Mesenchymal stem cell (in vitro differentiated cells and primary cell): ENCODE measurements at regions not wholly inside any gene's neighbourhood (a gene's known extent, or its start where the extent isn't known, plus 50 kb on each side); places are given as distances from the start of the nearest gene placed in this dataset.
A peak's percentile ranks its signal among the peaks of the same experiment; 100 is the strongest.

Experiments
- DNase-seq: peaks from one replicate; pipeline ENCODE4 v3.0.0-alpha.2; 2013
- H2AFZ ChIP-seq: one replicate; pipeline ENCODE4 v1.6.1; 2013; ENCODE audit warnings: low read depth, mild to moderate bottlenecking, control low read depth, inconsistent platforms, low read length, moderate library complexity
- H2AK5ac ChIP-seq: 2 replicates; pipeline ENCODE4 v1.6.1; 2013; ENCODE audit warnings: low read length, moderate library complexity, mild to moderate bottlenecking, inconsistent platforms; ENCODE audit not compliant: severe bottlenecking
- H2BK120ac ChIP-seq: one replicate; pipeline ENCODE4 v1.6.1; 2013; ENCODE audit warnings: low read depth, mild to moderate bottlenecking, inconsistent platforms, low read length, moderate library complexity
- H2BK12ac ChIP-seq, 2 experiments: one replicate each; pipeline ENCODE4 v1.6.1; 2013; ENCODE audit warnings: inconsistent platforms in 2 of 2, low read length in 2 of 2, mild to moderate bottlenecking in 2 of 2, moderate library complexity in 2 of 2, control low read depth in 1 of 2
- H2BK15ac ChIP-seq: one replicate; pipeline ENCODE4 v1.6.1; 2013; ENCODE audit warnings: mild to moderate bottlenecking, low read depth, inconsistent platforms; ENCODE audit not compliant: poor library complexity, severe bottlenecking
- H2BK5ac ChIP-seq: 2 replicates; pipeline ENCODE4 v1.6.1; 2013; ENCODE audit warnings: low read depth, mild to moderate bottlenecking, low read length, control low read depth, inconsistent platforms; ENCODE audit not compliant: poor library complexity, severe bottlenecking
- H3K14ac ChIP-seq, 2 experiments: one replicate each; pipeline ENCODE4 v1.6.1; 2013; ENCODE audit warnings: inconsistent platforms in 2 of 2, low read length in 2 of 2, control low read depth in 1 of 2, mild to moderate bottlenecking in 1 of 2, moderate library complexity in 1 of 2
- H3K18ac ChIP-seq, 2 experiments: one replicate each; pipeline ENCODE4 v1.6.1; 2013; ENCODE audit warnings: inconsistent platforms in 2 of 2, low read length in 2 of 2, control low read depth in 1 of 2, low read depth in 1 of 2, mild to moderate bottlenecking in 1 of 2
- H3K23ac ChIP-seq, 2 experiments: one replicate each; pipeline ENCODE4 v1.6.1; 2013; ENCODE audit warnings: inconsistent platforms in 2 of 2, low read length in 2 of 2, mild to moderate bottlenecking in 2 of 2, moderate library complexity in 2 of 2, control low read depth in 1 of 2
- H3K27ac ChIP-seq: 2 replicates; pipeline ENCODE4 v1.5.1; 2013; ENCODE audit warnings: mild to moderate bottlenecking, moderate library complexity, low read length, control low read depth, inconsistent platforms; ENCODE audit not compliant: poor library complexity, severe bottlenecking
- H3K27me3 ChIP-seq, 2 experiments: 2 replicates each; pipeline versions ENCODE4 v1.6.1 to v1.7.0; 2013; ENCODE audit warnings: low read length in 2 of 2, mild to moderate bottlenecking in 2 of 2, moderate library complexity in 2 of 2, control low read depth in 1 of 2, inconsistent platforms in 1 of 2; ENCODE audit not compliant: control insufficient read depth in 1 of 2, insufficient read depth in 1 of 2
- H3K36me3 ChIP-seq, 2 experiments: 2 replicates each; pipeline versions ENCODE4 v1.6.1 to v1.7.0; 2013; ENCODE audit warnings: low read length in 2 of 2, control low read depth in 1 of 2, inconsistent platforms in 1 of 2, low read depth in 1 of 2, mild to moderate bottlenecking in 1 of 2; ENCODE audit not compliant: insufficient read depth in 2 of 2, control insufficient read depth in 1 of 2
- H3K4ac ChIP-seq, 2 experiments: one replicate each; pipeline ENCODE4 v1.6.1; 2013; ENCODE audit warnings: inconsistent platforms in 2 of 2, low read length in 2 of 2, mild to moderate bottlenecking in 2 of 2, moderate library complexity in 2 of 2, control low read depth in 1 of 2, low read depth in 1 of 2
- H3K4me1 ChIP-seq: 2 replicates; pipeline ENCODE4 v1.6.1; 2013; ENCODE audit warnings: low read depth, low read length, control low read depth; ENCODE audit not compliant: control insufficient read depth, insufficient read depth
- H3K4me2 ChIP-seq: 2 replicates; pipeline ENCODE4 v1.6.1; 2013; ENCODE audit warnings: low read length, mild to moderate bottlenecking, inconsistent platforms; ENCODE audit not compliant: poor library complexity, severe bottlenecking
- H3K4me3 ChIP-seq, 2 experiments: 2 replicates each; pipeline versions ENCODE4 v1.5.1 to v1.7.0; 2013; ENCODE audit warnings: low read length in 2 of 2, mild to moderate bottlenecking in 2 of 2, control low read depth in 1 of 2, low read depth in 1 of 2; ENCODE audit not compliant: insufficient read depth in 1 of 2
- H3K79me1 ChIP-seq: replicated peaks from 2 replicates; pipeline ENCODE4 v1.6.1; 2013; ENCODE audit warnings: mild to moderate bottlenecking, control low read depth, low read length, inconsistent platforms; ENCODE audit not compliant: poor library complexity, severe bottlenecking
- H3K9ac ChIP-seq: 2 replicates; pipeline ENCODE4 v1.7.0; 2013; ENCODE audit warnings: mild to moderate bottlenecking, low read length, moderate library complexity
- H3K9me3 ChIP-seq: 2 replicates; pipeline ENCODE4 v1.7.0; 2013; ENCODE audit warnings: mild to moderate bottlenecking, low read length; ENCODE audit not compliant: control insufficient read depth
- H4K8ac ChIP-seq: one replicate; pipeline ENCODE4 v1.6.1; 2013; ENCODE audit warnings: inconsistent platforms, mild to moderate bottlenecking, low read length, moderate library complexity
- H4K91ac ChIP-seq: one replicate; pipeline ENCODE4 v1.6.1; 2013; ENCODE audit warnings: mild to moderate bottlenecking, low read length, inconsistent platforms
- WGBS: methylation state at CpG from one replicate; pipeline ENCODE4 v1.1.7; 2013; ENCODE audit warnings: mixed read lengths; 5-methylcytosine and 5-hydroxymethylcytosine counted together

DNA sequence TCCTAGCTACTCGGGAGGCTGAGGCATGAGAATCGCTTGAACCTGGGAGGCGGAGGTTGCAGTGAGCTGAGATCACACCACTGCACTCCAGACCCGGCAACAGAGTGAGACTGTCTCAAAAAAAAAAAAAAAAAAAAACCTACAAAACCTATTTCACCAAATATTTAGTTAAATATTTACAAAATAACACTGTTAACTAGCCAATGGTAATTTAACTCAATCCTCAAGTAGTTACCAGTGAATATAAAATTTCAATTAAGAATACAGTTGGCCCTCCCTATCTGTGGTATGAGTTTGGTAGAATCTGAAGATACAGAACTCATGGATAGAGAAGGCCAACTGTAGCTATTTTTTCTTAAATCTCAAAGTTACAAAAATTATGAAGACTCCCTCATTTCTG, 247.4 kb downstream of the SOX9 start:
- Histone ChIP-seq H3K4me3 (no peak overlapping the region), H2BK120ac (no peak overlapping the region), H4K91ac (no peak overlapping the region), H3K14ac (no peak overlapping the region), H3K9ac (no peak overlapping the region), H2BK12ac (no peak overlapping the region), H3K18ac (no peak overlapping the region), H3K36me3 (no peaks in the 10 kb centered on the region), H4K8ac (no peak overlapping the region), H3K4me1 (peaks cover 24% of the 10 kb centered on the region), H3K4me2 (no peak overlapping the region), H3K9me3 (no peaks in the 10 kb centered on the region), H3K23ac (no peak overlapping the region), H3K79me1 (peaks cover 4% of the 10 kb centered on the region), H2BK5ac (no peak overlapping the region), H3K27me3 (no peaks in the 10 kb centered on the region), H2AFZ (no peak overlapping the region), H2AK5ac (no peak overlapping the region), H3K4ac (no peak overlapping the region), H3K27ac (no peak overlapping the region), H2BK15ac (no peak overlapping the region)
- WGBS: 96% methylated on average over 3 of the region's 4 CpGs
- no peak for DNase-seq

DNA sequence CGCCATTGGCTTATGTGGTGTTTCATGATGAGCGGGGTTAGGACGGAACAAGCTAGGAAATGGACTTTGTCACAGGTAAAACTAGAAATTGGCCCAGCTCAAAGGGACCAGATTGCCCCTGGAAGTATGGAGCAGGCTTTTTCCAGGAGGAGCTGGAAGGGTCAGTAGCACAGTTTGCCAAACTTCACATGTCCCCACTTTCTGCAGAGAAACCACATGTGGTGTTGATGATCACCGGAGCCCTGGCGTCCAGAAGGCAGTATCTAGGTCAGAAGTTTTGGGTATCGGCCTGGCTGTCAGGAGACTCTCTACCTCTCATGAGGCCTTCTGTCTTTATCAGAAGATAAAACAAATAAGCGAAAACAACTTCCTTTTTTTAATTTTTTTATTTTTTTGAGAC, 248.5 kb downstream of the SOX9 start:
- no peak overlapping the region for H3K9ac ChIP-seq
- H3K14ac ChIP-seq: no peak overlapping the region
- no peak overlapping the region for H3K27ac ChIP-seq
- H4K91ac ChIP-seq: no peak overlapping the region
- 98% methylated on average over 7 of the region's 7 CpGs for WGBS
- H2BK5ac ChIP-seq: no peak overlapping the region
- H3K4me2 ChIP-seq: no peak overlapping the region
- no peaks in the 10 kb centered on the region for H3K9me3 ChIP-seq
- no peak overlapping the region for H3K4ac ChIP-seq
- H3K79me1 ChIP-seq: peaks cover 4% of the 10 kb centered on the region
- peak overlapping the region in 1 of 2 experiments; percentile 25 for H2BK12ac ChIP-seq
- no peak overlapping the region for H2BK15ac ChIP-seq
- H3K18ac ChIP-seq: no peak overlapping the region
- no peak overlapping the region for H4K8ac ChIP-seq
- H3K36me3 ChIP-seq: no peaks in the 10 kb centered on the region
- no peak overlapping the region for H2AFZ ChIP-seq
- H3K4me1 ChIP-seq: peaks cover 28% of the 10 kb centered on the region
- no peaks in the 10 kb centered on the region for H3K27me3 ChIP-seq
- peak overlapping the region; percentile 75 for H2AK5ac ChIP-seq
- H3K23ac ChIP-seq: no peak overlapping the region
- no peak overlapping the region for H3K4me3 ChIP-seq
- no peak overlapping the region for H2BK120ac ChIP-seq
- DNase-seq: no peak

DNA sequence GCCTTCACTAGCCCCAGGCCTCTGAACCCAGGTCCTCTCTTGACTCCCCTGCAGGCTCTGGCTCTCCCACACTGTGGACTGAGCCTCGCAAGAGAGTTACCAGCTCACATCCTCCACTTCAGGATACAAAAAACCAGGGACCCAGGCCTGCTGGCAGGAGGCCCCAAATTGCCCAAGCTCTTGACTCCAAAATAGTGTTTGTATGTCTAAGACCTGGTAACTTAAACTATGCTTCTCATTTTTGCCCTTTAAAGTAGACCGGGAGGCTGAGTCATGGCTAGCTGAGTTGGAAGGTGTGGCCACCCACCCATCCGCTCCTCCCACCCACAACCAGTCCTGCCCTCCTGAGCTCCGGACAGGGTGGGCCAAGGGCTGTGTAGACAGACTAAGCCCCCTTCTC, 250.0 kb downstream of the SOX9 start:
- Histone ChIP-seq H2BK12ac (peak overlapping the region in 1 of 2 experiments; percentile 37), H2AFZ (no peak overlapping the region), H3K4me3 (no peak overlapping the region), H4K8ac (no peak overlapping the region), H3K9me3 (no peaks in the 10 kb centered on the region), H2BK5ac (no peak overlapping the region), H3K18ac (no peak overlapping the region), H3K23ac (no peak overlapping the region), H3K4ac (no peak overlapping the region), H3K27me3 (peaks cover 0 to 3% of the 10 kb centered on the region in 2 experiments), H2BK15ac (peak overlapping the region; percentile 56), H3K4me1 (peaks cover 36% of the 10 kb centered on the region), H4K91ac (peak overlapping the region; percentile 25), H3K14ac (no peak overlapping the region), H3K36me3 (no peaks in the 10 kb centered on the region), H2BK120ac (no peak overlapping the region), H3K9ac (no peak overlapping the region), H2AK5ac (peak overlapping the region; percentile 74), H3K4me2 (no peak overlapping the region), H3K27ac (peak overlapping the region; percentile 6), H3K79me1 (peaks cover 4% of the 10 kb centered on the region)
- WGBS: 43% methylated on average over 3 of the region's 4 CpGs
- DNase-seq: peak; percentile 54

DNA sequence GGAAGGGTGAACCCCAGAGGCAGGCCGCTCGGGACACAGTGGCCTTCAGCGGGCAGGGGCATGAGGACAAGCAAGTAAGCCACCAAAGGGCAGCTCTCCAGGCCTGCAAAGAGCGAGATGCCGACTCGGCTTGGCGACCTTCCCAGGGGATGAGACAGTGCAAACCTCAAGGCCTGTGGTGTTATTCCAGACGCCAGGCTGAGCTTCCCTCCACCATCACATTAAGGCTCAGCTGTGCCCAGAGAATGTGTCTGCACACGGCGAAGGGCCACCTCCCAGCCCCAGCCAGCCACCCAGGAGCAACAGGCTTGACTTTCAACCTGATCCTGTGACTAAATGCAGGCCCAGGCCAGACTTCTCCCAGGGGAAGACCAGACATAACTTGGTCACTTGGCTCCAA, 251.4 kb downstream of the SOX9 start:
- peaks cover 0 to 3% of the 10 kb centered on the region in 2 experiments for H3K27me3 ChIP-seq
- no peak overlapping the region for H4K91ac ChIP-seq
- H2BK120ac ChIP-seq: peak overlapping the region; percentile 2
- no peak overlapping the region for H3K27ac ChIP-seq
- no peaks in the 10 kb centered on the region for H3K9me3 ChIP-seq
- peak overlapping the region in 1 of 2 experiments; percentile 31 for H3K23ac ChIP-seq
- H2BK12ac ChIP-seq: peak overlapping the region in 1 of 2 experiments; percentile 58
- no peak overlapping the region for H2BK5ac ChIP-seq
- H2AK5ac ChIP-seq: peak overlapping the region; percentile 93
- no peak overlapping the region for H3K4me2 ChIP-seq
- H3K14ac ChIP-seq: no peak overlapping the region
- WGBS: 92% methylated on average over 10 of the region's 10 CpGs
- DNase-seq: no peak
- H3K18ac ChIP-seq: no peak overlapping the region
- H3K36me3 ChIP-seq: no peaks in the 10 kb centered on the region
- H3K9ac ChIP-seq: no peak overlapping the region
- H2AFZ ChIP-seq: no peak overlapping the region
- H2BK15ac ChIP-seq: no peak overlapping the region
- H3K4me1 ChIP-seq: peaks cover 31% of the 10 kb centered on the region
- H3K4me3 ChIP-seq: no peak overlapping the region
- peak overlapping the region; percentile 47 for H4K8ac ChIP-seq
- H3K4ac ChIP-seq: no peak overlapping the region
- peaks cover 4% of the 10 kb centered on the region for H3K79me1 ChIP-seq
